GM23338 (cell line): ENCODE measurements at regions not wholly inside any gene's neighbourhood (a gene's known extent, or its start where the extent isn't known, plus 50 kb on each side); places are given as distances from the start of the nearest gene placed in this dataset.

Experiments
- ATAC-seq: fragments of 200-7000 bp; cut with Tn5 transposase; 3 replicates; pipeline ENCODE4 v1.9.1; 2020
- DNase-seq: peaks from one replicate; pipeline ENCODE4 v3.0.0-alpha.2; 2015; ENCODE audit warnings: low spot score
- H2AFZ ChIP-seq: fragments of 200-600 bp; sonication (generic); 2 replicates; pipeline ENCODE4 v1.8.0; 2016; ENCODE audit warnings: antibody characterized with exemption, mild to moderate bottlenecking, moderate library complexity
- H3F3A ChIP-seq: fragments of 200-600 bp; sonication (generic); replicated peaks from 2 replicates; pipeline ENCODE4 v1.8.0; 2017; ENCODE audit warnings: antibody characterized with exemption, mixed run types, low read depth
- H3K27ac ChIP-seq: fragments of 200-600 bp; sonication (generic); 2 replicates; pipeline ENCODE4 v1.6.1; 2016; ENCODE audit warnings: low read depth
- H3K27me3 ChIP-seq: fragments of 200-600 bp; sonication (generic); 2 replicates; pipeline ENCODE4 v1.8.0; 2016; ENCODE audit warnings: mild to moderate bottlenecking, mixed run types, moderate library complexity; ENCODE audit not compliant: insufficient read depth
- H3K36me3 ChIP-seq: fragments of 200-600 bp; sonication (generic); 2 replicates; pipeline ENCODE4 v1.8.0; 2016; ENCODE audit warnings: mild to moderate bottlenecking; ENCODE audit not compliant: insufficient read depth
- H3K4me1 ChIP-seq: fragments of 200-600 bp; sonication (generic); 2 replicates; pipeline ENCODE4 v1.8.0; 2016; ENCODE audit warnings: mild to moderate bottlenecking, moderate library complexity; ENCODE audit not compliant: insufficient read depth
- H3K4me2 ChIP-seq: fragments of 200-600 bp; sonication (generic); 2 replicates; pipeline ENCODE4 v1.7.1; 2017; ENCODE audit warnings: mixed run types
- H3K4me3 ChIP-seq: fragments of 200-600 bp; sonication (generic); 2 replicates; pipeline ENCODE4 v1.6.1; 2016; ENCODE audit warnings: mixed run types
- H3K79me2 ChIP-seq: fragments of 200-600 bp; sonication (generic); replicated peaks from 2 replicates; pipeline ENCODE4 v1.8.0; 2017; ENCODE audit warnings: mild to moderate bottlenecking; ENCODE audit not compliant: insufficient read depth
- H3K9me2 ChIP-seq: fragments of 200-600 bp; sonication (generic); 2 replicates; pipeline ENCODE4 v1.8.0; 2017; ENCODE audit not compliant: insufficient read depth
- H4K20me1 ChIP-seq: fragments of 200-600 bp; sonication (generic); replicated peaks from 2 replicates; pipeline ENCODE4 v1.8.0; 2017; ENCODE audit warnings: mild to moderate bottlenecking; ENCODE audit not compliant: insufficient read depth
- H3K27ac Mint-ChIP-seq: 2 replicates; pipeline ENCODE4 v1.8.0; 2020; ENCODE audit warnings: inconsistent platforms, mild to moderate bottlenecking, moderate library complexity, mixed read lengths
- H3K27me3 Mint-ChIP-seq: 3 replicates; pipeline ENCODE4 v1.8.0; 2022; ENCODE audit warnings: low read depth, mild to moderate bottlenecking, moderate library complexity, mixed read lengths, inconsistent platforms; ENCODE audit not compliant: insufficient read depth, poor library complexity
- H3K36me3 Mint-ChIP-seq: 3 replicates; pipeline ENCODE4 v1.8.0; 2021; ENCODE audit warnings: low read depth, mild to moderate bottlenecking, inconsistent platforms, moderate library complexity, mixed read lengths
- H3K4me1 Mint-ChIP-seq: 3 replicates; pipeline ENCODE4 v1.8.0; 2020; ENCODE audit warnings: mild to moderate bottlenecking, inconsistent platforms, mixed read lengths
- H3K4me3 Mint-ChIP-seq: 3 replicates; pipeline ENCODE4 v1.8.0; 2021; ENCODE audit warnings: moderate library complexity, mild to moderate bottlenecking, inconsistent platforms, mixed read lengths
- H3K9me3 Mint-ChIP-seq: 3 replicates; pipeline ENCODE4 v1.8.0; 2020; ENCODE audit warnings: moderate library complexity, mild to moderate bottlenecking, inconsistent platforms, mixed read lengths
- CREB1 ChIP-seq: fragments of 250-450 bp; sonication (Bioruptor Pico); IDR thresholded peaks from 2 replicates; pipeline ENCODE4 v1.5.0; 2020; ENCODE audit warnings: low read depth, mild to moderate bottlenecking, moderate library complexity
- CTCF ChIP-seq, 2 experiments: fragments of 200-600 bp in 1 of 2; sonication (generic) in 1 of 2; conservative IDR thresholded peaks; 2 replicates each; pipeline versions ENCODE4 v1.5.1 to v1.6.1; 2016 to 2017; ENCODE audit warnings: antibody characterized with exemption in 2 of 2, low read depth in 2 of 2, mild to moderate bottlenecking in 2 of 2, moderate library complexity in 1 of 2
- ETS1 ChIP-seq: IDR thresholded peaks from 2 replicates; pipeline ENCODE4 v1.6.1; 2016; ENCODE audit warnings: antibody characterized with exemption
- EZH2 ChIP-seq: fragments of 200-600 bp; sonication (generic); IDR thresholded peaks from one replicate; pipeline ENCODE4 v1.8.0; 2017; ENCODE audit warnings: antibody characterized with exemption, mild to moderate bottlenecking, low read depth; ENCODE audit not compliant: unreplicated experiment
- EZH2phosphoT487 ChIP-seq: fragments of 200-600 bp; sonication (generic); IDR thresholded peaks from one replicate; pipeline ENCODE4 v1.8.1; 2018; ENCODE audit warnings: antibody characterized with exemption; ENCODE audit not compliant: unreplicated experiment
- JUNB ChIP-seq: IDR thresholded peaks from one replicate; pipeline ENCODE4 v1.6.1; 2016; ENCODE audit warnings: antibody characterized with exemption; ENCODE audit not compliant: unreplicated experiment
- NANOG ChIP-seq: IDR thresholded peaks from 2 replicates; pipeline ENCODE4 v1.6.1; 2016; ENCODE audit warnings: antibody characterized with exemption, borderline replicate concordance
- POLR2AphosphoS5 ChIP-seq: IDR thresholded peaks from 2 replicates; pipeline ENCODE4 v1.6.1; 2016; ENCODE audit warnings: antibody characterized with exemption, low read depth
- REST ChIP-seq: IDR thresholded peaks from one replicate; pipeline ENCODE4 v1.6.1; 2018; ENCODE audit warnings: antibody characterized with exemption; ENCODE audit not compliant: unreplicated experiment
- STAT1 ChIP-seq: IDR thresholded peaks from one replicate; pipeline ENCODE4 v1.6.1; 2016; ENCODE audit warnings: antibody characterized with exemption; ENCODE audit not compliant: unreplicated experiment
- ZNF114 ChIP-seq: fragments of 250-450 bp; sonication (Bioruptor Pico); IDR thresholded peaks from 2 replicates; pipeline ENCODE4 v1.5.0; 2020; ENCODE audit warnings: mild to moderate bottlenecking, moderate library complexity
- ZNF331 ChIP-seq: fragments of 250-450 bp; sonication (Bioruptor Pico); IDR thresholded peaks from 2 replicates; pipeline ENCODE4 v1.5.0; 2020; ENCODE audit warnings: low read depth, mild to moderate bottlenecking, moderate library complexity

- TF ChIP-seq CTCF (conservative IDR thresholded peaks at IDR 0.05; ENCODE audit: low read depth in 2 of 2): no peak
- no peak for TF ChIP-seq ZNF331 (CRISPR knock-in tag)
- no peak for TF ChIP-seq STAT1
- TF ChIP-seq EZH2: no peak
- TF ChIP-seq REST: no peak
- TF ChIP-seq EZH2phosphoT487: no peak
These were observed 263.8 kb upstream of the ZNF32 start (continued) for GRCh38 chr10:43912469-43912868.

- Mint-ChIP-seq H3K36me3 (no peaks in the 10 kb centered on the region), H3K27ac (no peak overlapping the region), H3K4me1 (peaks cover 7% of the 10 kb centered on the region), H3K4me3 (no peak overlapping the region), H3K9me3 (no peaks in the 10 kb centered on the region; the same call in 2 of the 3 replicates), H3K27me3 (peaks cover 3% of the 10 kb centered on the region)
- DNase-seq (no peak), ATAC-seq (no peak; the same call in 2 of the 3 replicates)
- no peak overlapping the region for H3K4me2 ChIP-seq
- no peak overlapping the region for H3K27ac ChIP-seq
- no peaks in the 10 kb centered on the region for H3K27me3 ChIP-seq
- no peaks in the 10 kb centered on the region for H3F3A ChIP-seq
- no peak overlapping the region for H3K4me3 ChIP-seq
- no peaks in the 10 kb centered on the region for H3K79me2 ChIP-seq
- no peaks in the 10 kb centered on the region for H3K36me3 ChIP-seq
- no peaks in the 10 kb centered on the region for H4K20me1 ChIP-seq
- H2AFZ ChIP-seq: 0 out of 2 replicates have a peak overlapping the region, but pooled peaks have one; percentile 18
- no peaks in the 10 kb centered on the region; the same call in 1 of the 2 replicates for H3K9me2 ChIP-seq
- H3K4me1 ChIP-seq: no peaks in the 10 kb centered on the region
- TF ChIP-seq CTCF (conservative IDR thresholded peaks at IDR 0.05; ENCODE audit: low read depth in 2 of 2): no peak
- TF ChIP-seq ZNF114 (CRISPR knock-in tag): no peak
- no peak for TF ChIP-seq EZH2
- no peak for TF ChIP-seq EZH2phosphoT487
- TF ChIP-seq NANOG: no peak
- TF ChIP-seq REST: no peak
- TF ChIP-seq JUNB: no peak
- no peak for TF ChIP-seq STAT1
- TF ChIP-seq CREB1 (CRISPR knock-in tag): no peak
- no peak for TF ChIP-seq ZNF331 (CRISPR knock-in tag)
- no peak for TF ChIP-seq POLR2AphosphoS5
- TF ChIP-seq ETS1: no peak
These were observed 257.8 kb upstream of the ZNF32 start for GRCh38 chr10:43906490-43906889.
